H9 (cell line): ENCODE measurements at regions not wholly inside any gene's neighbourhood (a gene's known extent, or its start where the extent isn't known, plus 50 kb on each side); places are given as distances from the start of the nearest gene placed in this dataset.

Source experiments
- DNase-seq: peaks from one replicate; pipeline ENCODE4 v3.0.0-alpha.2; 2017
- H2AFZ ChIP-seq: one replicate; pipeline ENCODE4 v1.6.1; 2013; ENCODE audit warnings: mild to moderate bottlenecking, low read length, control low read depth, moderate library complexity
- H2AK5ac ChIP-seq: 2 replicates; pipeline ENCODE4 v1.6.1; 2013; ENCODE audit warnings: low read length, control low read depth, mixed read lengths; ENCODE audit not compliant: insufficient read length
- H2BK120ac ChIP-seq: one replicate; pipeline ENCODE4 v1.6.1; 2013; ENCODE audit warnings: low read depth, mild to moderate bottlenecking, low read length, control low read depth, inconsistent platforms; ENCODE audit not compliant: poor library complexity, severe bottlenecking
- H2BK12ac ChIP-seq: 2 replicates; pipeline ENCODE4 v1.6.1; 2013; ENCODE audit warnings: low read length, control low read depth, mixed read lengths, low read depth; ENCODE audit not compliant: insufficient read length
- H2BK15ac ChIP-seq: 2 replicates; pipeline ENCODE4 v1.6.1; 2013; ENCODE audit warnings: low read depth, low read length, control low read depth
- H2BK20ac ChIP-seq: one replicate; pipeline ENCODE4 v1.6.1; 2013; ENCODE audit warnings: low read depth, mild to moderate bottlenecking, low read length, control low read depth, inconsistent platforms; ENCODE audit not compliant: poor library complexity, severe bottlenecking
- H2BK5ac ChIP-seq: 2 replicates; pipeline ENCODE4 v1.6.1; 2013; ENCODE audit warnings: low read length, control low read depth, mixed read lengths; ENCODE audit not compliant: insufficient read length
- H3K14ac ChIP-seq: 2 replicates; pipeline ENCODE4 v1.6.1; 2013; ENCODE audit warnings: low read length, control low read depth; ENCODE audit not compliant: insufficient read depth
- H3K18ac ChIP-seq: 2 replicates; pipeline ENCODE4 v1.6.1; 2013; ENCODE audit warnings: low read depth, mild to moderate bottlenecking, mixed read lengths, low read length, control low read depth; ENCODE audit not compliant: insufficient read length
- H3K23ac ChIP-seq: 2 replicates; pipeline ENCODE4 v1.6.1; 2013; ENCODE audit warnings: low read length, control low read depth, mixed read lengths, low read depth; ENCODE audit not compliant: insufficient read length
- H3K23me2 ChIP-seq: 2 replicates; pipeline ENCODE4 v1.6.1; 2013; ENCODE audit warnings: low read depth, mild to moderate bottlenecking, mixed read lengths, low read length, control low read depth; ENCODE audit not compliant: insufficient read length, poor library complexity, severe bottlenecking
- H3K27ac ChIP-seq: 2 replicates; pipeline ENCODE4 v1.5.1; 2013; ENCODE audit warnings: low read length, control low read depth, mixed read lengths, low read depth; ENCODE audit not compliant: insufficient read length
- H3K27me3 ChIP-seq: 2 replicates; pipeline ENCODE4 v1.6.1; 2013; ENCODE audit warnings: low read length, control low read depth, inconsistent platforms; ENCODE audit not compliant: insufficient read depth
- H3K4ac ChIP-seq: 2 replicates; pipeline ENCODE4 v1.6.1; 2013; ENCODE audit warnings: low read depth, mild to moderate bottlenecking, control low read depth, inconsistent platforms, low read length, moderate library complexity
- H3K4me1 ChIP-seq: 2 replicates; pipeline ENCODE4 v1.6.1; 2013; ENCODE audit warnings: low read length, control low read depth, inconsistent platforms; ENCODE audit not compliant: insufficient read depth
- H3K4me2 ChIP-seq: 2 replicates; pipeline ENCODE4 v1.6.1; 2013; ENCODE audit warnings: low read length, control low read depth, mixed read lengths; ENCODE audit not compliant: insufficient read length, insufficient read depth
- H3K56ac ChIP-seq: 2 replicates; pipeline ENCODE4 v1.6.1; 2013; ENCODE audit warnings: low read depth, mild to moderate bottlenecking, mixed read lengths, low read length, control low read depth; ENCODE audit not compliant: insufficient read length
- H3K79me1 ChIP-seq: 2 replicates; pipeline ENCODE4 v1.6.1; 2013; ENCODE audit warnings: low read depth, mild to moderate bottlenecking, moderate library complexity, low read length, control low read depth, inconsistent platforms; ENCODE audit not compliant: insufficient read depth, poor library complexity, severe bottlenecking
- H3K79me2 ChIP-seq: 2 replicates; pipeline ENCODE4 v1.6.1; 2013; ENCODE audit warnings: low read length, control low read depth, inconsistent platforms; ENCODE audit not compliant: insufficient read depth
- H3K9ac ChIP-seq: 2 replicates; pipeline ENCODE4 v1.6.1; 2013; ENCODE audit warnings: low read length, control low read depth, mixed read lengths; ENCODE audit not compliant: insufficient read length; ENCODE audit errors: extremely low read depth
- H3K9me3 ChIP-seq: one replicate; pipeline ENCODE4 v1.6.1; 2013; ENCODE audit warnings: low read depth, low read length, inconsistent platforms; ENCODE audit not compliant: control insufficient read depth
- H3T11ph ChIP-seq: one replicate; pipeline ENCODE4 v1.6.1; 2013; ENCODE audit warnings: mild to moderate bottlenecking, low read length, control low read depth, inconsistent platforms
- H4K20me1 ChIP-seq: one replicate; pipeline ENCODE4 v1.6.1; 2013; ENCODE audit not compliant: control insufficient read depth, insufficient read length, insufficient read depth
- H4K5ac ChIP-seq: 2 replicates; pipeline ENCODE4 v1.6.1; 2013; ENCODE audit warnings: low read depth, mild to moderate bottlenecking, mixed read lengths, low read length, control low read depth; ENCODE audit not compliant: insufficient read length
- H4K8ac ChIP-seq: replicated peaks from 2 replicates; pipeline ENCODE4 v1.6.1; 2013; ENCODE audit warnings: low read length, control low read depth, mixed read lengths, low read depth; ENCODE audit not compliant: insufficient read length
- H4K91ac ChIP-seq: 2 replicates; pipeline ENCODE4 v1.6.1; 2013; ENCODE audit warnings: low read depth, mild to moderate bottlenecking, moderate library complexity, mixed read lengths, low read length, control low read depth; ENCODE audit not compliant: insufficient read length
- H3K27ac Mint-ChIP-seq, 3 experiments: 2 replicates in 2 of 3; 3 replicates in 1 of 3; pipeline ENCODE4 v1.8.0; 2020 to 2021; ENCODE audit warnings: mixed read lengths in 3 of 3, mild to moderate bottlenecking in 1 of 3, moderate library complexity in 1 of 3
- H3K27me3 Mint-ChIP-seq: 2 replicates; pipeline ENCODE4 v1.8.0; 2021; ENCODE audit warnings: low read depth, mild to moderate bottlenecking, moderate library complexity, mixed read lengths
- H3K36me3 Mint-ChIP-seq, 3 experiments: 2 replicates in 2 of 3; 3 replicates in 1 of 3; pipeline ENCODE4 v1.8.0; 2020 to 2021; ENCODE audit warnings: low read depth in 3 of 3, mixed read lengths in 3 of 3; ENCODE audit not compliant: insufficient read depth in 1 of 3
- H3K4me1 Mint-ChIP-seq, 2 experiments: 2 replicates each; pipeline ENCODE4 v1.8.0; 2020; ENCODE audit warnings: mixed read lengths in 2 of 2
- H3K4me3 Mint-ChIP-seq, 2 experiments: 2 replicates in 1 of 2; 3 replicates in 1 of 2; pipeline ENCODE4 v1.8.0; 2020 to 2021; ENCODE audit warnings: mild to moderate bottlenecking in 2 of 2, mixed read lengths in 2 of 2, moderate library complexity in 1 of 2
- H3K9me3 Mint-ChIP-seq, 2 experiments: 2 replicates in 1 of 2; 3 replicates in 1 of 2; pipeline ENCODE4 v1.8.0; 2020; ENCODE audit warnings: mild to moderate bottlenecking in 2 of 2, mixed read lengths in 2 of 2, moderate library complexity in 1 of 2
- WGBS: extraction: QIAGEN DNeasy Blood & Tissue Kit; methylation state at CpG from one replicate; pipeline ENCODE4 v1.1.7; 2013; ENCODE audit warnings: missing lambda C conversion rate, low lambda C conversion rate, mixed read lengths; ENCODE audit not compliant: insufficient read length; ENCODE audit errors: extremely low coverage; 5-methylcytosine and 5-hydroxymethylcytosine counted together
- TF ChIP-seq, protein P1 (sequence below): fragments of 200-600 bp; sonication (generic); conservative IDR thresholded peaks from 3 replicates; pipeline ENCODE4 v1.8.0; 2021; ENCODE audit warnings: antibody characterized with exemption, mild to moderate bottlenecking

GRCh38 chr3:181772166-181772565 is 60.4 kb downstream of the SOX2 start:
- no peak overlapping the region for H2BK20ac ChIP-seq
- no peak overlapping the region for H4K5ac ChIP-seq
- no peak overlapping the region for H4K91ac ChIP-seq
- H3K79me2 ChIP-seq: no peaks in the 10 kb centered on the region
- Mint-ChIP-seq H3K36me3 (no peaks in the 10 kb centered on the region), H3K27me3 (no peaks in the 10 kb centered on the region), H3K4me1 (no peaks in the 10 kb centered on the region), H3K27ac (no peak overlapping the region), H3K9me3 (no peaks in the 10 kb centered on the region), H3K4me3 (no peak overlapping the region)
- no peak overlapping the region for H2BK12ac ChIP-seq
- no peak overlapping the region for H3K56ac ChIP-seq
- no peaks in the 10 kb centered on the region for H3K23me2 ChIP-seq
- H3K4me1 ChIP-seq: no peaks in the 10 kb centered on the region
- H3K9me3 ChIP-seq: no peaks in the 10 kb centered on the region
- H3K14ac ChIP-seq: no peak overlapping the region
- H3K23ac ChIP-seq: no peak overlapping the region
- no peak overlapping the region for H3T11ph ChIP-seq
- TF ChIP-seq, protein P1, sequence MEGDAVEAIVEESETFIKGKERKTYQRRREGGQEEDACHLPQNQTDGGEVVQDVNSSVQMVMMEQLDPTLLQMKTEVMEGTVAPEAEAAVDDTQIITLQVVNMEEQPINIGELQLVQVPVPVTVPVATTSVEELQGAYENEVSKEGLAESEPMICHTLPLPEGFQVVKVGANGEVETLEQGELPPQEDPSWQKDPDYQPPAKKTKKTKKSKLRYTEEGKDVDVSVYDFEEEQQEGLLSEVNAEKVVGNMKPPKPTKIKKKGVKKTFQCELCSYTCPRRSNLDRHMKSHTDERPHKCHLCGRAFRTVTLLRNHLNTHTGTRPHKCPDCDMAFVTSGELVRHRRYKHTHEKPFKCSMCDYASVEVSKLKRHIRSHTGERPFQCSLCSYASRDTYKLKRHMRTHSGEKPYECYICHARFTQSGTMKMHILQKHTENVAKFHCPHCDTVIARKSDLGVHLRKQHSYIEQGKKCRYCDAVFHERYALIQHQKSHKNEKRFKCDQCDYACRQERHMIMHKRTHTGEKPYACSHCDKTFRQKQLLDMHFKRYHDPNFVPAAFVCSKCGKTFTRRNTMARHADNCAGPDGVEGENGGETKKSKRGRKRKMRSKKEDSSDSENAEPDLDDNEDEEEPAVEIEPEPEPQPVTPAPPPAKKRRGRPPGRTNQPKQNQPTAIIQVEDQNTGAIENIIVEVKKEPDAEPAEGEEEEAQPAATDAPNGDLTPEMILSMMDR: no peak
- H2BK15ac ChIP-seq: no peak overlapping the region
- no peak overlapping the region for H2BK120ac ChIP-seq
- H2BK5ac ChIP-seq: no peak overlapping the region
- no peaks in the 10 kb centered on the region for H4K20me1 ChIP-seq
- H3K27me3 ChIP-seq: no peaks in the 10 kb centered on the region
- H4K8ac ChIP-seq: no peak overlapping the region
- no peak overlapping the region for H3K4me2 ChIP-seq
- WGBS: no CpG with 5 or more reads among the region's 2 CpGs
- H3K18ac ChIP-seq: no peak overlapping the region
- no peak overlapping the region for H2AFZ ChIP-seq
- no peaks in the 10 kb centered on the region for H3K79me1 ChIP-seq
- H2AK5ac ChIP-seq: no peak overlapping the region
- no peak overlapping the region for H3K27ac ChIP-seq
- DNase-seq: no peak
- H3K4ac ChIP-seq: no peak overlapping the region
- H3K9ac ChIP-seq: no peak overlapping the region
